BJ (cell line): ENCODE measurements at regions not wholly inside any gene's neighbourhood (a gene's known extent, or its start where the extent isn't known, plus 50 kb on each side); places are given as distances from the start of the nearest gene placed in this dataset.
"Not testable (repeated sequence)": the region's sequence is repeated elsewhere in the genome, so short reads cannot be mapped to it uniquely, and the experiment has no call there.

Source experiments
- CTCF ChIA-PET: fragments of 350-600 bp; formaldehyde crosslinking; extraction: SDS; loops from one replicate; lab custom pipeline; 2021; ENCODE audit warnings: antibody characterized with exemption, inconsistent platforms; lab: Yijun Ruan, JAX
- POLR2A ChIA-PET: fragments of 300-600 bp; sonication (Branson Sonifier 250); formaldehyde crosslinking; extraction: SDS; loops from one replicate; lab custom pipeline; 2021; ENCODE audit warnings: antibody characterized with exemption; lab: Charles Lee
- DNase-seq: peaks from one replicate; pipeline ENCODE4 v3.0.0-alpha.2; 2011; ENCODE audit warnings: low read depth
- H3K27me3 ChIP-seq: 2 replicates; pipeline ENCODE4 v1.6.0; 2011; ENCODE audit warnings: low read length; ENCODE audit not compliant: control insufficient read depth, insufficient read depth
- H3K36me3 ChIP-seq: 2 replicates; pipeline ENCODE4 v1.5.1; 2011; ENCODE audit warnings: low read length; ENCODE audit not compliant: control insufficient read depth, insufficient read depth
- H3K4me3 ChIP-seq: 2 replicates; pipeline ENCODE4 v1.5.1; 2011; ENCODE audit warnings: low read depth, mild to moderate bottlenecking, control low read depth, low read length
- TF ChIP-seq, protein P1 (sequence below): IDR thresholded peaks from 2 replicates; pipeline ENCODE4 v1.5.1; 2011; ENCODE audit warnings: low read depth, mild to moderate bottlenecking, control low read depth, inconsistent platforms, low read length, moderate library complexity; ENCODE audit not compliant: insufficient read depth

DNA sequence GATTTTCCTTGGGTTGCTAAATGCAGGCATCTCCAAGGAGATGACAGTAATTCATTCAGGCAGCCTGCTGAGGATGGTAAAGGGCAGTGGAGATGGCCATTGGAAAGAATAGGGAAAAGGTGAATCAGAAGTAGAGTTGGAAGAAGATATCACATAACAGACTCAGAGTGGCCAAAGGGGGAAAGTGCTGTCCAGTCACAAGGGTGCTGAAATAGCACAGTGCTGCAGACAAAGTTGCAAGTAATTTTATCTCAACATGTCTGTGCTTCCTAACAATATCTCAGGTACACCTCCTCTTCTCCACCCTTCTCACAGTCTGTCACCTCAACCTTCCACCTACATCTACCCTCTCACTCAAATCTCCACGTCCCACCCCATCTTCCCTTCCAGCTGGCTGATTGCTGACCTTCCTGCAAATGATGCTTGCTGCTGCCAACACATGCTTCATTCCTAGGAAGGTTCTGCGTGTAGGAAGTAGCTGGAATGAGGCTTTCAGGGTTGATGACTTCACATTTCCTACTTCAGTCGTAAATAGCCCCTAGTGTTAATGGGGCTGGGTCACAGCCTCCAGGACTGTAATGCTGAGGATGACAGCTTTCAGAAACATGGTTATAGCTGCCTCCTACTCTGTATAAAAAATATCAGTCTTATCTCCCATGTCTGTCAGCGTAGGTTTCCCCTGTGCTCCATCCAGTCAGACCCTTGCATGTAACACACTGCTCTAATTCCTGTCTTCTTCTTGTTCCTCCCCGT is 123.9 kb downstream of the CTNND1 start:
- CTCF ChIA-PET: no interaction called here
- POLR2A ChIA-PET: no interaction called here
- no peak for DNase-seq
- Histone ChIP-seq H3K27me3 (no peaks in the 10 kb centered on the region), H3K36me3 (no peaks in the 10 kb centered on the region), H3K4me3 (no peak overlapping the region)
- TF ChIP-seq, protein P1, sequence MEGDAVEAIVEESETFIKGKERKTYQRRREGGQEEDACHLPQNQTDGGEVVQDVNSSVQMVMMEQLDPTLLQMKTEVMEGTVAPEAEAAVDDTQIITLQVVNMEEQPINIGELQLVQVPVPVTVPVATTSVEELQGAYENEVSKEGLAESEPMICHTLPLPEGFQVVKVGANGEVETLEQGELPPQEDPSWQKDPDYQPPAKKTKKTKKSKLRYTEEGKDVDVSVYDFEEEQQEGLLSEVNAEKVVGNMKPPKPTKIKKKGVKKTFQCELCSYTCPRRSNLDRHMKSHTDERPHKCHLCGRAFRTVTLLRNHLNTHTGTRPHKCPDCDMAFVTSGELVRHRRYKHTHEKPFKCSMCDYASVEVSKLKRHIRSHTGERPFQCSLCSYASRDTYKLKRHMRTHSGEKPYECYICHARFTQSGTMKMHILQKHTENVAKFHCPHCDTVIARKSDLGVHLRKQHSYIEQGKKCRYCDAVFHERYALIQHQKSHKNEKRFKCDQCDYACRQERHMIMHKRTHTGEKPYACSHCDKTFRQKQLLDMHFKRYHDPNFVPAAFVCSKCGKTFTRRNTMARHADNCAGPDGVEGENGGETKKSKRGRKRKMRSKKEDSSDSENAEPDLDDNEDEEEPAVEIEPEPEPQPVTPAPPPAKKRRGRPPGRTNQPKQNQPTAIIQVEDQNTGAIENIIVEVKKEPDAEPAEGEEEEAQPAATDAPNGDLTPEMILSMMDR: no peak

DNA sequence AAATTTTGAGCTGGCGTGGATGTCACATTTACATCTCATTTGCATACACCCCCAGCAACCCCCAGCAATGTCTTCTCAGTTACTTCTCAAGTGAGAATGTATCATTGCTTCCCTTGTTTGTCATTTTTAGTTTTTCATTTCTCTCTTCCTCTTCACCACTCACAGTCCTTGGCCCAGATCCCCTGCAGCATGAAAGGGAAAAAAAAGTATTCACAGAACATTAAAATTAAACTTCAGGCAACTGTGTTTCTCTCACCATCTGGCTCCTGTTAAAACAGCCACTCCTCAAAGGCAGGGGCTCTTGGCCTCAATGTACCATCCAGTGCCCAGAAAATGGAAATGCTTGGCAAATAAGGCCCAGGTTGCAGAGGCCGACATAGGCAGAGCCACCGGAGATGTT is 126.8 kb downstream of the CTNND1 start:
- ChIA-PET POLR2A (no interaction called here), CTCF (no interaction called here)
- H3K27me3 ChIP-seq: no peaks in the 10 kb centered on the region
- no peak for DNase-seq
- H3K4me3 ChIP-seq: no peak overlapping the region
- TF ChIP-seq, protein P1: no peak
- no peaks in the 10 kb centered on the region for H3K36me3 ChIP-seq

DNA sequence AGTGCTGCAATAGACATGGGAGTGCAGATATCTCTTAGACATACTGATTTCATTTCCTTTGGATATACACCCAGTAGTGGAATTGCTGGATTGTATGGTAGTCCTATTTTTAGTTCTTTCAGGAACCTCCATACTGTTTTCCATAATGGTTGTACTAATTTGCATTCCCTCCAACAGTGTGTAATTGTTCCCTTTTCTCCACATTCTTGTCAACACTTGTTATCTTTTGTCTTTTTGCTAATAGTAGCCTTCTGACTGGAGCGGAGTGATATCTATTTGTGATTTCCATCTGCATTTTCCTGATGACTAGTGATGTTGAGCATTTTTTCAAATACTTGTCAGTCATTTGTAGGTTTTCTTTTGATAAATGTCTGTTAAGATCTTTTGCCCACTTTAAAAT is 128.9 kb downstream of the CTNND1 start:
- DNase-seq: no peak
- ChIA-PET CTCF (no interaction called here), POLR2A (no interaction called here)

DNA sequence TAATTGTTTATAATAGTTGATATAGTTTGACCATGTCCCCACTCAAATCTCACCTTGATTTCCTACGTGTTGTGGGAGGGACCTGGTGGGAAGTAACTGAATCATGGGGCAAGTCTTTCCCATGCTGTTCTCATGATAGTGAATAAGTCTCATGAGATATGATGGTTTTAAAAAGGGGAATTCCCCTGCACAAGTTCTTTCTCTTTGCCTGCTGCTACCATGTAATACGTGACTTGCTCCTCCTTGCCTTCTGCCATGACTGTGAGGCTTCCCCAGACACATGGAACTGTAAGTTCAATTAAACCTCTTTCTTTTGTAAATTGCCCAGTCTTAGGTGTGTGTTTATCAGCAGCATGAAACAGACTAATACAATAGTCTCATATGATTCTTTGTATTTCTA is 130.5 kb upstream of the OR9Q1 start:
- H3K4me3 ChIP-seq, CTCF ChIA-PET, POLR2A ChIA-PET, DNase-seq, H3K36me3 ChIP-seq, H3K27me3 ChIP-seq: not testable (repeated sequence)

More for the DNA sequence above, 128.9 kb downstream of the CTNND1 start:
- no peaks in the 10 kb centered on the region for H3K27me3 ChIP-seq
- H3K4me3 ChIP-seq: no peak overlapping the region
- no peaks in the 10 kb centered on the region for H3K36me3 ChIP-seq
- TF ChIP-seq, protein P1: no peak

DNA sequence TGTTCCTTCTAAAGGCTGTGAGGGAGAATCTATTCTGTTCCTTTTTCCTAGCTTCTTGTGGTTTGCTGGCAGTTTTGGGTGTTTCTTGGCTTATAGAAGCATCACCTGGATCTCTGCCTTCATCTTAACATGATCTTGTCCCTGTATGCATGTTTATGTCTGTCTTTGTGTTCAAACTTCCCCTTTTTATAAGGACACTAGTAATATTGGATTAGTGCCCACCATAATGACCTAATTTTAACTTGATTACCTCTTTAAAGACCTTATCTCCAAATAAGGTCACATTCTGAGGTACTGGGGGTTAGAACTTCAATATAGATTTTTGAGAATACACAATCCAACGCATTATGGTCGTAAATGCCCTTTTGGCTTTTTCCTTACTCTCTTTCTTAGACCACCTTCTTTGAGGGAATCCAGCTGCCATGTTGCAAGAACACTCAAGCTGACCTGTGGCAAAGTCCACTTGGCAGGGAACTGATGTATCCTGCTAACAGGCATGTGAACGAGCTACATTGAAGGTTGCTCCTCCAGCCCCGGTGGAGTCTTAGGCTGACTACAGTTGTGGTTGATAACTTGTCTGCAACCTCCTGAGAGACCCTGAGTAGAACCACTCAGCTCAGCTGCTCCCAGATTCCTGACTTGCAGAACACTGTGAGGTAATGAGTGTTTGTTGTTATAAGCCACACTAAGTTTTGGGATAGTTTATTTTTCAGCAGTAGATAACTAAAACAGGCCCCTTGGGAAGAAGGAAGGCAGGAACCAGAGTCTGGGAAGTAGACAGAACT is 127.1 kb upstream of the OR9Q1 start:
- TF ChIP-seq, protein P1: no peak
- CTCF ChIA-PET: no interaction called here
- Histone ChIP-seq H3K27me3 (no peaks in the 10 kb centered on the region), H3K36me3 (no peaks in the 10 kb centered on the region), H3K4me3 (no peak overlapping the region)
- POLR2A ChIA-PET: no interaction called here
- DNase-seq: no peak
